ENCODE measurements at regions not wholly inside any gene's neighbourhood (a gene's known extent, or its start where the extent isn't known, plus 50 kb on each side); places are given as distances from the start of the nearest gene placed in this dataset.

GRCh38 chr11:134920851-134921608 lies 509.0 kb upstream of the B3GAT1 start:
- TF ChIP-seq, protein P1, sequence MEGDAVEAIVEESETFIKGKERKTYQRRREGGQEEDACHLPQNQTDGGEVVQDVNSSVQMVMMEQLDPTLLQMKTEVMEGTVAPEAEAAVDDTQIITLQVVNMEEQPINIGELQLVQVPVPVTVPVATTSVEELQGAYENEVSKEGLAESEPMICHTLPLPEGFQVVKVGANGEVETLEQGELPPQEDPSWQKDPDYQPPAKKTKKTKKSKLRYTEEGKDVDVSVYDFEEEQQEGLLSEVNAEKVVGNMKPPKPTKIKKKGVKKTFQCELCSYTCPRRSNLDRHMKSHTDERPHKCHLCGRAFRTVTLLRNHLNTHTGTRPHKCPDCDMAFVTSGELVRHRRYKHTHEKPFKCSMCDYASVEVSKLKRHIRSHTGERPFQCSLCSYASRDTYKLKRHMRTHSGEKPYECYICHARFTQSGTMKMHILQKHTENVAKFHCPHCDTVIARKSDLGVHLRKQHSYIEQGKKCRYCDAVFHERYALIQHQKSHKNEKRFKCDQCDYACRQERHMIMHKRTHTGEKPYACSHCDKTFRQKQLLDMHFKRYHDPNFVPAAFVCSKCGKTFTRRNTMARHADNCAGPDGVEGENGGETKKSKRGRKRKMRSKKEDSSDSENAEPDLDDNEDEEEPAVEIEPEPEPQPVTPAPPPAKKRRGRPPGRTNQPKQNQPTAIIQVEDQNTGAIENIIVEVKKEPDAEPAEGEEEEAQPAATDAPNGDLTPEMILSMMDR (IDR thresholded peaks at IDR 0.05) = no peak
- no peak for TF ChIP-seq POLR2A (IDR thresholded peaks at IDR 0.05)

Data from right lobe of liver (tissue), 4 donors.